Lower leg skin (tissue), 4 donors: ENCODE measurements at regions not wholly inside any gene's neighbourhood (a gene's known extent, or its start where the extent isn't known, plus 50 kb on each side); places are given as distances from the start of the nearest gene placed in this dataset.

Source experiments
- DNase-seq, 2 donors: peaks; one replicate each; pipeline ENCODE4 v3.0.0-alpha.2; 2019; ENCODE audit warnings: low spot score in 2 of 2
- H3K4me3 ChIP-seq: fragments of 200-600 bp; sonication (generic); 2 replicates; pipeline ENCODE4 v1.5.1; 2017; ENCODE audit warnings: mild to moderate bottlenecking, low read depth; ENCODE audit not compliant: poor library complexity, severe bottlenecking
- CTCF ChIP-seq, 3 donors: fragments of 450-650 bp; IDR thresholded peaks; one replicate each; pipeline ENCODE4 v1.5.1; 2016; ENCODE audit warnings: antibody characterized with exemption in 3 of 3, mild to moderate bottlenecking in 3 of 3, moderate library complexity in 2 of 3
- POLR2A ChIP-seq, 2 donors: fragments of 450-650 bp; IDR thresholded peaks; one replicate each; pipeline ENCODE4 v1.6.1; 2016 to 2017; ENCODE audit warnings: antibody characterized with exemption in 2 of 2, mild to moderate bottlenecking in 1 of 2, moderate library complexity in 1 of 2
- WGBS, 2 donors: methylation state at CpG; one replicate each; pipeline ENCODE4 v1.1.5; 2018; 5-methylcytosine and 5-hydroxymethylcytosine counted together
- intact Hi-C: fragments of 100-400 bp; cut with DNase I; formaldehyde crosslinking; loops from one replicate; pipeline ENCODE4 v1.15.0; 2023; ENCODE audit warnings: low total_unique reads

GRCh38 chr13:51524829-51525566, 59.3 kb upstream of the WDFY2 start:
- intact Hi-C loops, result no loop called here
- H3K4me3 ChIP-seq, result no peak overlapping the region
- 72 to 81% methylated on average over 5 of the region's 5 CpGs for WGBS, 2 donors
- no peak for TF ChIP-seq CTCF (IDR thresholded peaks at IDR 0.05)
- no peak for TF ChIP-seq POLR2A (IDR thresholded peaks at IDR 0.05)
- no peak for DNase-seq

GRCh38 chr13:51525567-51526167, 58.6 kb upstream of the WDFY2 start:
- no peak for DNase-seq
- TF ChIP-seq CTCF (IDR thresholded peaks at IDR 0.05) (no peak), POLR2A (IDR thresholded peaks at IDR 0.05) (no peak)
- intact Hi-C loops, result no loop called here
- 60 to 63% methylated on average over 5 of the region's 5 CpGs for WGBS, 2 donors
- no peak overlapping the region for H3K4me3 ChIP-seq

GRCh38 chr13:51526202-51526601, 58.1 kb upstream of the WDFY2 start:
- WGBS, 2 donors, result 84 to 92% methylated on average over 3 of the region's 3 CpGs

GRCh38 chr13:51532736-51533197, 51.5 kb upstream of the WDFY2 start:
- TF ChIP-seq POLR2A (IDR thresholded peaks at IDR 0.05) (no peak), CTCF (IDR thresholded peaks at IDR 0.05) (no peak)
- WGBS, 2 donors, result 54 to 60% methylated on average over 2 of the region's 2 CpGs
- DNase-seq, result no peak
- H3K4me3 ChIP-seq, result no peak overlapping the region
- intact Hi-C loops, result no loop called here

More at GRCh38 chr13:51526202-51526601, 58.1 kb upstream of the WDFY2 start:
- DNase-seq, result no peak
- no peak overlapping the region for H3K4me3 ChIP-seq
- intact Hi-C loops, result no loop called here
- TF ChIP-seq POLR2A (IDR thresholded peaks at IDR 0.05) (no peak), CTCF (IDR thresholded peaks at IDR 0.05) (no peak)

- intact Hi-C loops, result no loop called here
- 38 to 45% methylated on average over 6 of the region's 6 CpGs for WGBS, 2 donors
- no peak for DNase-seq
- H3K4me3 ChIP-seq, result no peak overlapping the region
- no peak for TF ChIP-seq CTCF (IDR thresholded peaks at IDR 0.05)
- no peak for TF ChIP-seq POLR2A (IDR thresholded peaks at IDR 0.05)
These were observed 50.0 kb upstream of the WDFY2 start for GRCh38 chr13:51534041-51534817.
